Naive B cell (primary cell): ENCODE measurements at regions not wholly inside any gene's neighbourhood (a gene's known extent, or its start where the extent isn't known, plus 50 kb on each side); places are given as distances from the start of the nearest gene placed in this dataset.
A peak's percentile ranks its signal among the peaks of the same experiment; 100 is the strongest.
"Not testable (repeated sequence)": the region's sequence is repeated elsewhere in the genome, so short reads cannot be mapped to it uniquely, and the experiment has no call there.

Source experiments
- ATAC-seq, 2 donors: fragments of 150-1000 bp; cut with Tn5 transposase; 2 replicates each; pipeline ENCODE4 v1.10.0; 2021; ENCODE audit warnings: low read depth in 2 of 2, mild to moderate bottlenecking in 2 of 2, moderate library complexity in 2 of 2
- DNase-seq: peaks from one replicate; pipeline ENCODE4 v3.0.0; 2022
- H3K27ac Mint-ChIP-seq, 6 donors: one replicate each; pipeline ENCODE4 v1.8.0; 2020 to 2022; ENCODE audit warnings: mild to moderate bottlenecking in 6 of 6, mixed read lengths in 6 of 6, moderate library complexity in 5 of 6, inconsistent platforms in 2 of 6
- H3K27me3 Mint-ChIP-seq, 3 donors: one replicate each; pipeline ENCODE4 v1.8.0; 2021 to 2022; ENCODE audit warnings: mixed read lengths in 3 of 3, mild to moderate bottlenecking in 1 of 3
- H3K36me3 Mint-ChIP-seq, 2 donors: one replicate each; pipeline ENCODE4 v1.8.0; 2020 to 2022; ENCODE audit warnings: mixed read lengths in 2 of 2, inconsistent platforms in 1 of 2, mild to moderate bottlenecking in 1 of 2
- H3K4me1 Mint-ChIP-seq, 3 donors: one replicate each; pipeline ENCODE4 v1.8.0; 2020 to 2022; ENCODE audit warnings: mixed read lengths in 3 of 3, inconsistent platforms in 1 of 3, mild to moderate bottlenecking in 1 of 3, moderate library complexity in 1 of 3
- H3K4me3 Mint-ChIP-seq, 8 donors: one replicate each; pipeline ENCODE4 v1.8.0; 2020 to 2022; ENCODE audit warnings: mild to moderate bottlenecking in 8 of 8, mixed read lengths in 8 of 8, moderate library complexity in 8 of 8, inconsistent platforms in 2 of 8
- H3K9me3 Mint-ChIP-seq, 7 donors: one replicate each; pipeline ENCODE4 v1.8.0; 2020 to 2022; ENCODE audit warnings: mixed read lengths in 7 of 7, mild to moderate bottlenecking in 5 of 7, inconsistent platforms in 2 of 7, moderate library complexity in 1 of 7

DNA sequence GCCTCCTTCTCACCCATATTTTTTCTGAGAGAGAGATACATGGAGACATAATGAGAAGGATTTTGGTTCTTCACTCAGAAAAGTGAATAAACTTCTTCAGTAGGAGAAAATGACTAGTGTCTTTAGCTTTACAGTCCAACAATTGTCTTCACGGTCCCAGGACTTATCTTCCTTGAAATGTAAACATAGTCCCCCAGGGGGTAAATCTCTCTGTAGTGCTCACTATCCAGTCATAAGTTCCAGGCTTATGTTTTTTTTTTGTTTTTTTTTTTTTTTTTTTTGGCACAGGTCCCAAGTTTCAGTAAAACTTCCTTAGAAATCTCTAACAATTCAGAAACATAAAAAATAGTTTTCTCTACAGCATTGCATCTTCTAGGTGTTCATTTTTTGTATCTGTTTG lies 890.2 kb upstream of the B3GALT2 start:
- DNase-seq (no peak), ATAC-seq (no peak)
- Mint-ChIP-seq H3K4me3 (no peak overlapping the region), H3K27me3 (peaks cover 0 to 4% (median 0%) of the 10 kb centered on the region in 3 donors), H3K4me1 (peaks cover 0 to 6% (median 3%) of the 10 kb centered on the region in 3 donors), H3K36me3 (no peaks in the 10 kb centered on the region), H3K9me3 (peaks cover 0 to 5% (median 0%) of the 10 kb centered on the region in 7 donors), H3K27ac (no peak overlapping the region)

DNA sequence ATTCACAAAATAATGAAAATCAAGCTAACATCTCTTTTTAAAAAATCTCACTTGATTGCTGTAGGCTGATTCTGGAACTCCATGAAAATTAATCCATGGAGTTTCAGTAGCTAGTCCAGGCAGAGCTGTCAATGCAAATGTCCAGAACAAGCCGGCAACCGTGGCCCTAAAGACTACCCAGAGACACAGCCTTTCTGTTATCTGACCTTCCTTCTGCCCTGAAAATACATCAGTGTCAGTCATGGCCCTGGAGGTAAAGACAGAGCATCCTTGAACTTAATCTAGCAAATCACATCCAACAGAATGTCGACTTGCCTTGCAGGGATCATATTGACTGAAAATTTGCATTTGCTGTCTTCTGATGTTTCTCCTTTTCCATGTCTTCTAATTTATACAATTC lies 887.4 kb upstream of the B3GALT2 start:
- Mint-ChIP-seq H3K27me3 (peaks cover 0 to 4% (median 0%) of the 10 kb centered on the region in 3 donors), H3K36me3 (no peaks in the 10 kb centered on the region), H3K27ac (no peak overlapping the region), H3K9me3 (peaks cover 0 to 5% (median 0%) of the 10 kb centered on the region in 7 donors), H3K4me1 (peaks cover 0 to 3% (median 2%) of the 10 kb centered on the region in 3 donors), H3K4me3 (no peak overlapping the region)
- no peak for DNase-seq
- ATAC-seq = no peak

DNA sequence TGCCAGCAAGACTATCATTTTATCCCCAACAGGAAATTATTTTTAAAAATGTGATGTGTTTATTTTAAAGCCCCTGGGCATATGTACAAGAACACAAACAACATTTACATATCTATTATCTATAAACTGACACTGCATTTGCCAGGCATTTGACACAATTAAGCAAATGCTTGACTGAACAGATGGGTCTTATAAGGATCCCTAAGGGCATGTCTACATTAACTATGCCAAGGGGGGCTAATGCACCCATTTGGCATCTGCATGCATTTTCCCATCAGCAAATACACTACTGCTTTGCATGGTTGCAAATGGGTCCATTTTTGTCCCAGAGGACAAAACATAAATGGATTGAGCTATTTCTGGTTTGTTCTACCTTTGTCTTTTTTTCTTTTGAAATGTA lies 884.8 kb upstream of the B3GALT2 start:
- DNase-seq (no peak), ATAC-seq (no peak)
- peaks cover 0 to 5% of the 10 kb centered on the region in 2 donors for H3K36me3 Mint-ChIP-seq
- H3K4me1 Mint-ChIP-seq = no peaks in the 10 kb centered on the region
- H3K27ac Mint-ChIP-seq = no peak overlapping the region
- H3K4me3 Mint-ChIP-seq = no peak overlapping the region
- H3K9me3 Mint-ChIP-seq = no peaks in the 10 kb centered on the region
- H3K27me3 Mint-ChIP-seq = peaks cover 0 to 4% (median 0%) of the 10 kb centered on the region in 3 donors

DNA sequence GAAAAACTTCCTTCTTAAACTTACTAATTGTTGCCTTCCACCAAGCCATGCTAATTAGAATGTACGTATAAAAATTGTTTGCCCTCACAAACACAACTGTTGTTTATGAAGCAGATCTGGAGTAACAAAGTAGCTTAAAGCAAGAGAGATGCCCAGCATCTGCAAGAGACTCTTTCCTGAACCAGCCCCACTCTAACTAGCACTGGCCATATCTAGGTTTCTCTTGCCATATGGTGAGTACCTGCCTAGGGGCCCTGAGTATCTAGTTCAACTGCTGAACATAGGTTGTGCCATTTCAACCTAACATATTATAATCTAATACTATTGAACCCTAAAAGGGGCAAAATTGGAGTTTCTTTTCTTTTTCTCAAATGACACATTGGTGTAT lies 883.4 kb upstream of the B3GALT2 start:
- Mint-ChIP-seq H3K4me1 (no peaks in the 10 kb centered on the region), H3K4me3 (no peak overlapping the region), H3K9me3 (no peaks in the 10 kb centered on the region), H3K27ac (no peak overlapping the region), H3K36me3 (peaks cover 0 to 5% of the 10 kb centered on the region in 2 donors), H3K27me3 (peaks cover 0 to 4% (median 0%) of the 10 kb centered on the region in 3 donors)
- no peak for DNase-seq
- ATAC-seq = no peak

DNA sequence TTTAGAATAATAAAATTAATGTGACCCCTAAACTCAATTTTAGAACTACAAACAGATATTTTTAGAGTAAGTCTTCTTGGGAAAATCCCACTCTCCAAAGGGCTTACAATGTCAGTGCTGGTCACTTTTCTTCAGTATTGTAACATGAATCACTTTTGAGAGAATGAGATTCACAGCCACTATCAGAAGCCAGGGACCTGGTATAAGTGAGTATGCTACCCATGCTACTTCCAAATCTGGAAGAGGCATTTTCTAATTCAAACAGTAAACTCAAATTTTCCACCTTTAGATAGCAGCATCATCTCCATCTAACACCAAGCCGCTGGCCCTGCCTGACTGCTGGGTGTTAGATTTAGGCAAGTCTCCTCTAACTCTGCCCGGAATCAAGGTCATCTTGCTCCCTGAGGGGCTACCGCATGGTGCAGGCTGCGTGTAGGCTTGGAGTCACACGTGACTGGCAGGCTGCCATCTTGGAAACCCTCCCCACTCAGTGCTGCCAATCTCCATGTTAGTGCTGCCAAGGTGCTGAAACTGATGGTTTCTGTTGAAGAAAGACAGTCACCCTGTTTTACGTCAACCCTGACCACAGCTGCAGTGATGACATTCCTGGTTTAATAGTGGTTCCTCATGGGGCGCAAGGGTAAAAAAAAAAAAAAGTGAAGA lies 882.9 kb upstream of the B3GALT2 start:
- peak overlapping the region in 1 of 6 donors; percentile 39 for H3K27ac Mint-ChIP-seq

DNA sequence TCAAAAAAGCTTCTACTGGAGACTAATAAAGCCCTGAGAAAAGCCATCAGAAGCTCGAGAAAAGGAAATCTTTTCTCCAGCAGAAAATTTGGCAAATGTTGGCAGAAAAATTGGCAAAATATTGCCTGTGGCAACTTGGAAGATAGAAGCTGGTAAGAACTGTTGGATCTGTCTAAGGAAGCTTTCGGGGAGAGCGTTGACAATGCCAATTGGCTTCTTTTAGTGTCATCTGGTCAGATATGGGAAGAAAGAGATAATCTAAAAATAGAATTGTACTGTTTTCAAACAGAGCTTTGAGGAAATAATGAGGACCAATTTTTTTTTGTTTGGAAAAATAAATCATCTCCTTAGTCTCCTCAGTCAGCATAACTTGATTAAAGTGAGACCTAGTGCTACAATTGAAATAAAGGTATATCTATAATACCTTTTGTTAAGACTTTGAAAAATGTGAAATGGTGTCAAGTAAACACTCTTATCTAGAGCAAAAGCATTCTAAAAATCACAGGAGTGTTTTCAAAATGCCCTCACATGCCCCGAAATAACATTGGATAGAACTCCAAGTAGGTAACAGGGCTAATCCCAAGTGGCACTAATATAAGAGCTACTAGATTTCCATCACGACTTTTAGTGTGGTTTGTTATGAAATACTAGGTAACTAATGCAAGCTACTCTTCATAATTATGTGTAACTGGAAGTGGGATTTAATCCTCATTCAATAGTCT lies 882.2 kb upstream of the B3GALT2 start:
- peaks cover 0 to 4% (median 0%) of the 10 kb centered on the region in 3 donors for H3K27me3 Mint-ChIP-seq
- H3K4me3 Mint-ChIP-seq = no peak overlapping the region
- H3K27ac Mint-ChIP-seq = no peak overlapping the region

More for the DNA sequence above, 882.9 kb upstream of the B3GALT2 start:
- peaks cover 0 to 4% (median 0%) of the 10 kb centered on the region in 3 donors for H3K27me3 Mint-ChIP-seq
- H3K36me3 Mint-ChIP-seq = peaks cover 0 to 5% of the 10 kb centered on the region in 2 donors
- H3K4me3 Mint-ChIP-seq = no peak overlapping the region
- no peaks in the 10 kb centered on the region for H3K9me3 Mint-ChIP-seq
- no peak for DNase-seq
- H3K4me1 Mint-ChIP-seq = no peaks in the 10 kb centered on the region
- no peak for ATAC-seq

DNA sequence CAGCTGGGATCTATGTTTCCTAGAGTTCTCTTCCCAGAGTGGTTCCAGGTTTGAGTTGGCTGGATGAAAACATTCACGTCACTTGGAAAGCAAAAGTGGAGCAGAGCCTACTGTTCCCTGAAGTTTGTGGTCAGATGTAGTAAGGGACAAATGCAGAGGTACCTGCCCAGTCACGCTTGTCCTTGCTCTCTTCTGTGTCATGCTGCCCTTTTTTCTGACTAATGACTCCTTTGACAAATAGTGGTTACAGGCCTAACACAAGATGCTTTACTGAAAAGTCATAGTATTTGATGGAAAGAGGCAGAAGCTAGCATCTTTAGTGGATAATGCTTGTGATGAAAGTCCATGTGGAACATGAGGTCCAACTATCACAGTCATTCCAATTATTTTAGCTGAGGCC lies 881.4 kb upstream of the B3GALT2 start:
- H3K27ac Mint-ChIP-seq = no peak overlapping the region
- no peak overlapping the region for H3K4me3 Mint-ChIP-seq
- no peaks in the 10 kb centered on the region for H3K9me3 Mint-ChIP-seq
- H3K36me3 Mint-ChIP-seq = peaks cover 0 to 5% of the 10 kb centered on the region in 2 donors
- no peak for ATAC-seq
- peaks cover 0 to 4% (median 0%) of the 10 kb centered on the region in 3 donors for H3K27me3 Mint-ChIP-seq
- H3K4me1 Mint-ChIP-seq = no peaks in the 10 kb centered on the region
- no peak for DNase-seq

More for the DNA sequence above, 882.2 kb upstream of the B3GALT2 start:
- no peaks in the 10 kb centered on the region for H3K9me3 Mint-ChIP-seq
- ATAC-seq = no peak
- DNase-seq = no peak
- no peaks in the 10 kb centered on the region for H3K4me1 Mint-ChIP-seq
- H3K36me3 Mint-ChIP-seq = peaks cover 0 to 5% of the 10 kb centered on the region in 2 donors

DNA sequence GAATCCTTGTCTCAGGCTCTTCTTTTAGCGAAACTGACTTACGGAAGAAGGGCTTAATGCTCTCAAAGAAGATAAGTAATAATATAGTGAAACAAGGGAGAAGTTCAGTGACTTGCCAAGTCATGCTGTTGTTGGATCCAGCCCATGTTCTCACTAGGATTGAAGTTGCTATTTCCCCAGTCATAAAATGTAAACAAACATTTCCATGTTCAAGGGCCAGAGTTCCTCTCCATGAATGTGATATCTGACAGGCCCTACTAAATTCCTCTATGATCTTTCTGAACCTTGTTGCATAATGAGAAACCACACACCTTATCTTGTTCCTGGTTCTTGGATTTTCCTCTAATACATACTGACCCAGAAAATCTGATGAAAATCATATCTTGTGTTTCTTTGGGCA lies 876.5 kb upstream of the B3GALT2 start:
- Mint-ChIP-seq H3K27ac (no peak overlapping the region), H3K4me1 (peaks cover 0 to 4% (median 0%) of the 10 kb centered on the region in 3 donors), H3K9me3 (peaks cover 0 to 5% (median 4%) of the 10 kb centered on the region in 7 donors), H3K4me3 (no peak overlapping the region), H3K36me3 (no peaks in the 10 kb centered on the region), H3K27me3 (no peaks in the 10 kb centered on the region)
- ATAC-seq = no peak
- no peak for DNase-seq

DNA sequence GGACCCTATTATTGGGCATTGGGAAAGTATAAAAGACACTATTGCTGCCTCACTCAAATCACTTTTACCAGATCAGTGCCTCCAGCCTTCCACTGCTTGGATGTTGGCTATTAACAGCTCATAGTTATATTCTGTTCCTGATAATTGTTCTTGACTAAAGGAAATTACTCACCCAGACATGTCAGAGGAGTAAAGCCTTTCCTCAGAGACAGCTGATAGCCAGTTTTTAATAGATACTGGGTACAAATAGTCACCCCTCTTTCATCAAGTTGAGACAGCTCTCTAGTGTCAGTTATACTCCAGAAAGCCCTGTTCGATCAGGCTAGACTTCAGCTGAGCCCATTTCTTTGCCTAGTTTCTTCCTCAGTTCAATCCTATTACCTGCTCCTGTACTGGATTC lies 876.1 kb upstream of the B3GALT2 start:
- Mint-ChIP-seq H3K36me3 (no peaks in the 10 kb centered on the region), H3K4me3 (no peak overlapping the region), H3K9me3 (peaks cover 0 to 5% (median 4%) of the 10 kb centered on the region in 7 donors), H3K27ac (no peak overlapping the region), H3K4me1 (peaks cover 0 to 4% (median 0%) of the 10 kb centered on the region in 3 donors), H3K27me3 (no peaks in the 10 kb centered on the region)
- no peak for DNase-seq
- ATAC-seq = no peak

DNA sequence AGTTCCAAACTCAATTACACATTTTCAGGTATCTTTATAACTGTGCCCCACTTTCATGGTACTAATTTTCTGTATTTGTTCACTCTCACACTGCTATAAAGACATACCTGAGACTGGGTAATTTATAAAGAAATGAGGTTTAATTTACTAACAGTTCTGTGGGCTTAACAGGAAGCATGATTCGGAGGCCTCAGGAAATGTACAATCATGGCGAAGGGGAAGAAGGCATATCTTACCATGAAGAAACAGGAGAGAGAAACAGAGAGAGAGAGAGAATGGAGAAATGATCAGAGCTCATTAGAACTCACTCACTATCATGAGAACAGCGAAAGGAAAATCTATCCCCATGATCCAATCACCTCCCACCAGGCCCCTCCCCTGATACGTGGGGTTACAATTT lies 874.1 kb upstream of the B3GALT2 start:
- no peak overlapping the region for H3K4me3 Mint-ChIP-seq
- ATAC-seq = no peak
- H3K36me3 Mint-ChIP-seq = no peaks in the 10 kb centered on the region
- H3K9me3 Mint-ChIP-seq = peaks cover 0 to 5% (median 4%) of the 10 kb centered on the region in 7 donors
- no peak overlapping the region for H3K27ac Mint-ChIP-seq
- no peak for DNase-seq
- no peaks in the 10 kb centered on the region for H3K27me3 Mint-ChIP-seq
- peaks cover 0 to 4% (median 0%) of the 10 kb centered on the region in 3 donors for H3K4me1 Mint-ChIP-seq

DNA sequence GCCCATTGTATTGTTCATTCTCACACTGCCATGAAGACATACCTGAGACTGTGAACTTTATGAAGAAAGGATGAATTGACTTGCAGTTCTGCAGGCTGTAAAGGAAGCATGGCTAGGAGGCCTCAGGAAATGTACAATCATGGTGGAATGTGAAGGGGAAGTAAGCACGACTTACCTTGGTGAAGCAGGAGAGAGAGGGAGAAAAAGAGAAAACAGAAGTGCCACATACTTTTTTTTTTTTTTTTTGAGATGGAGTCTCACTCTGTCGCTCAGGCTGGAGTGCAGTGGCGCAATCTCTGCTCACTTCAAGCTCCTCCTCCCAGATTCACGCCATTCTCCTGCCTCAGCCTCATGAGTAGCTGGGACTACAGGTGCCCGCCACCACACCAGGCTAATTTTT lies 871.9 kb upstream of the B3GALT2 start:
- H3K27me3 Mint-ChIP-seq, ATAC-seq, DNase-seq, H3K27ac Mint-ChIP-seq, H3K9me3 Mint-ChIP-seq, H3K4me1 Mint-ChIP-seq, H3K36me3 Mint-ChIP-seq, H3K4me3 Mint-ChIP-seq: not testable (repeated sequence)

DNA sequence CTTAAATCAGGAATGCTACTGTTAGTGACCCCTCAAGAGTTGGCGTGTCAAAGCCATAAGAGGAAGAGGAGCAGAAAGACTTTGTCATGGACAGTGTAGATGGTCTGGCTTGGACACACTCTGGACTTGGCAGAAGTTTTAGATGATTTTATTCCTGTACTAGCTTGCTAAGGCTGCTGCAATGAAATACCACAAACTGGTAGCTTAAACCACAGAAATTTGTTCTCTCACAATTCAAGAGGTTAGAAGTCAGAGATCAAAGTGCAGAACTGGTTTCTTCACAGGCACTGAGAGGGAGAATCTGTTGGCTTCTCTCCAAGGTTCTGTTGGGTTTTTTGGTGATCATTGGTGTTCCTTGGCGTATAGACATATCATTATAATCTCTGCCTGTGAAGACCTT lies 869.8 kb upstream of the B3GALT2 start:
- Mint-ChIP-seq H3K27ac (no peak overlapping the region), H3K9me3 (peaks cover 0 to 5% (median 4%) of the 10 kb centered on the region in 7 donors), H3K27me3 (no peaks in the 10 kb centered on the region), H3K4me1 (peaks cover 0 to 10% (median 4%) of the 10 kb centered on the region in 3 donors), H3K36me3 (no peaks in the 10 kb centered on the region), H3K4me3 (no peak overlapping the region)
- DNase-seq (no peak), ATAC-seq (no peak)

DNA sequence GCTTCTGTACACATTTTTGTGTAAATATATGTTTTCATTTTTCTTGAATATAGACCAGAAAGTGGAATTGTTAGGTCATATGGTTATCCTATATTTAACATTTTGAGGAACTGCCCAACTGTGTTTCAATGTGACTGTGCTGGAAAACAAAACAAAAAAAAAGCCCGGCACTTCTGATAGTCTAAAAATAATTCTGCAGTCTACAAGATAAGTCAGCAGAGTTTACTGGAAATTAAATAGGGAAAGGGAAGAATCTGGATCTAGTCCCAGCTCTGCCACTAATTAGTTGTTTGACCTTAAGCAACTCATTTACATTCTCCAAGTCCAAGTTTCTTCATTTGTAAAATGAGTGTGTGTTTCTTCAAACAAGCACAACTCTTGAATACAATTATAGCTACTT lies 869.1 kb upstream of the B3GALT2 start:
- Mint-ChIP-seq H3K27me3 (no peaks in the 10 kb centered on the region), H3K9me3 (peaks cover 0 to 5% (median 4%) of the 10 kb centered on the region in 7 donors), H3K36me3 (no peaks in the 10 kb centered on the region), H3K4me1 (peaks cover 0 to 10% (median 3%) of the 10 kb centered on the region in 3 donors), H3K27ac (no peak overlapping the region), H3K4me3 (no peak overlapping the region)
- ATAC-seq (no peak), DNase-seq (no peak)
